ENCODE measurements at regions not wholly inside any gene's neighbourhood (a gene's known extent, or its start where the extent isn't known, plus 50 kb on each side); places are given as distances from the start of the nearest gene placed in this dataset.

- TF ChIP-seq TP53 (CRISPR knock-in tag; IDR thresholded peaks at IDR 0.05) (no peak), TEAD4 (CRISPR knock-in tag; IDR thresholded peaks at IDR 0.05) (no peak), TEAD1 (CRISPR knock-in tag; IDR thresholded peaks at IDR 0.05) (no peak), CTCF (IDR thresholded peaks at IDR 0.05) (no peak), PRDM15 (CRISPR knock-in tag; IDR thresholded peaks at IDR 0.05) (no peak), RELA (CRISPR knock-in tag; IDR thresholded peaks at IDR 0.05; ENCODE audit: borderline replicate concordance) (no peak), USF1 (CRISPR knock-in tag; IDR thresholded peaks at IDR 0.05) (no peak)
Observed at GRCh38 chr6:103215847-103216246, 1643.9 kb downstream of the HACE1 start (continued).

- no peaks in the 10 kb centered on the region for H3K4me1 Mint-ChIP-seq
- no peak for DNase-seq (ENCODE audit: low spot score)
- CTCF ChIA-PET: no interaction called here
- POLR2A ChIA-PET: no interaction called here
- H3K36me3 Mint-ChIP-seq: no peaks in the 10 kb centered on the region
- no peak overlapping the region for H3K4me3 Mint-ChIP-seq
- no peak overlapping the region for H3K27ac Mint-ChIP-seq
- TF ChIP-seq CDX4 (CRISPR knock-in tag; IDR thresholded peaks at IDR 0.05; ENCODE audit: borderline replicate concordance) (no peak), SMAD3 (CRISPR knock-in tag; IDR thresholded peaks at IDR 0.05; ENCODE audit: borderline replicate concordance) (no peak), USF2 (CRISPR knock-in tag; IDR thresholded peaks at IDR 0.05) (no peak)
- no peak for ATAC-seq
- no peaks in the 10 kb centered on the region for H3K9me3 Mint-ChIP-seq
- H3K27me3 Mint-ChIP-seq (ENCODE audit: low read depth): no peaks in the 10 kb centered on the region
Observed at GRCh38 chr6:103210686-103211085, 1649.0 kb downstream of the HACE1 start.

GRCh38 chr6:103198386-103198785 is 1661.3 kb downstream of the HACE1 start:
- TF ChIP-seq ZNF671 (CRISPR knock-in tag; IDR thresholded peaks at IDR 0.05) (no peak), RORB (CRISPR knock-in tag; IDR thresholded peaks at IDR 0.05) (no peak), TCF7 (CRISPR knock-in tag; IDR thresholded peaks at IDR 0.05; ENCODE audit: low read depth) (no peak), ATF1 (CRISPR knock-in tag; IDR thresholded peaks at IDR 0.05) (no peak), TEAD4 (CRISPR knock-in tag; IDR thresholded peaks at IDR 0.05) (no peak), ZSCAN18 (CRISPR knock-in tag; IDR thresholded peaks at IDR 0.05) (no peak), IRF2 (CRISPR knock-in tag; IDR thresholded peaks at IDR 0.05; ENCODE audit: borderline replicate concordance, low read depth) (no peak), MLX (CRISPR knock-in tag; IDR thresholded peaks at IDR 0.05) (no peak), ZNF425 (CRISPR knock-in tag; conservative IDR thresholded peaks at IDR 0.05) (no peak), GTF2I (CRISPR knock-in tag; conservative IDR thresholded peaks at IDR 0.05) (no peak)
- ChIA-PET POLR2A (no interaction called here), CTCF (no interaction called here)
- Mint-ChIP-seq H3K27ac (no peak overlapping the region), H3K9me3 (no peaks in the 10 kb centered on the region), H3K4me1 (no peaks in the 10 kb centered on the region), H3K4me3 (no peak overlapping the region), H3K36me3 (no peaks in the 10 kb centered on the region), H3K27me3 (ENCODE audit: low read depth) (no peaks in the 10 kb centered on the region)
- ATAC-seq: no peak
- no peak for DNase-seq (ENCODE audit: low spot score)

Data from WTC11 (cell line).